ENCODE measurements at regions not wholly inside any gene's neighbourhood (a gene's known extent, or its start where the extent isn't known, plus 50 kb on each side); places are given as distances from the start of the nearest gene placed in this dataset.

GRCh38 chr13:95375706-95376105 lies 74.5 kb upstream of the ABCC4 start:
- TF ChIP-seq CTCF (IDR thresholded peaks at IDR 0.05 in 8 of 11, conservative IDR thresholded peaks at IDR 0.05 in 3 of 11) (no peak), POLR2A (IDR thresholded peaks at IDR 0.05) (no peak), POLR2AphosphoS5 (IDR thresholded peaks at IDR 0.05) (no peak)

Data from spleen (tissue), 7 donors.